A673 (cell line): ENCODE measurements at regions not wholly inside any gene's neighbourhood (a gene's known extent, or its start where the extent isn't known, plus 50 kb on each side); places are given as distances from the start of the nearest gene placed in this dataset.

ENCODE experiments used
- BruUV-seq: library from RNA; stranded (reverse); fragments of 400-500 nt; replicated peaks from 2 replicates; lab custom pipeline; 2021; lab: Mats Ljungman, UMichigan
- CTCF ChIA-PET: fragments of 300-600 bp; sonication (Branson Sonifier 250); formaldehyde crosslinking; loops from one replicate; lab custom pipeline; 2022; ENCODE audit warnings: antibody characterized with exemption; lab: Charles Lee
- POLR2A ChIA-PET: fragments of 300-600 bp; sonication (Branson Sonifier 250); formaldehyde crosslinking; loops from one replicate; lab custom pipeline; 2022; ENCODE audit warnings: antibody characterized with exemption; ENCODE audit not compliant: low non-redundant PET; lab: Charles Lee
- DNase-seq: peaks from one replicate; pipeline ENCODE4 v3.0.0-alpha.2; 2015; ENCODE audit warnings: low spot score
- H3K27ac ChIP-seq: fragments of 200-600 bp; sonication (generic); 2 replicates; pipeline ENCODE4 v1.5.1; 2016; ENCODE audit warnings: mixed run types, low read depth, mild to moderate bottlenecking, mixed read lengths, antibody characterized with exemption, low read length; ENCODE audit not compliant: poor library complexity, severe bottlenecking
- H3K27me3 ChIP-seq: fragments of 200-600 bp; sonication (generic); replicated peaks from 2 replicates; pipeline ENCODE4 v1.6.1; 2017; ENCODE audit warnings: mixed run types, low read depth, mild to moderate bottlenecking, mixed read lengths, antibody characterized with exemption, low read length; ENCODE audit not compliant: insufficient read depth, poor library complexity
- H3K36me3 ChIP-seq: fragments of 200-600 bp; sonication (generic); 2 replicates; pipeline ENCODE4 v1.6.1; 2016; ENCODE audit warnings: mixed run types, mild to moderate bottlenecking, mixed read lengths, antibody characterized with exemption, low read length; ENCODE audit not compliant: insufficient read depth, poor library complexity, severe bottlenecking
- H3K4me1 ChIP-seq: fragments of 200-600 bp; sonication (generic); 2 replicates; pipeline ENCODE4 v1.6.1; 2017; ENCODE audit warnings: mixed run types, mild to moderate bottlenecking, mixed read lengths, antibody characterized with exemption, low read length; ENCODE audit not compliant: insufficient read depth, poor library complexity, severe bottlenecking
- H3K4me3 ChIP-seq: fragments of 200-600 bp; sonication (generic); 2 replicates; pipeline ENCODE4 v1.5.1; 2016; ENCODE audit warnings: low read depth, mixed run types, mild to moderate bottlenecking, mixed read lengths, low read length; ENCODE audit not compliant: poor library complexity, severe bottlenecking
- H3K9me3 ChIP-seq: fragments of 200-600 bp; sonication (generic); 2 replicates; pipeline ENCODE4 v1.6.1; 2016; ENCODE audit warnings: mixed run types, low read depth, mild to moderate bottlenecking, mixed read lengths, antibody characterized with exemption, low read length; ENCODE audit not compliant: poor library complexity, severe bottlenecking
- CTCF ChIP-seq: fragments of 300-800, 200-600 bp; sonication (generic); conservative IDR thresholded peaks from 2 replicates; pipeline ENCODE4 v1.5.1; 2017; ENCODE audit warnings: low read depth, mild to moderate bottlenecking, antibody characterized with exemption, low read length, moderate library complexity, mixed read lengths
- EZH2 ChIP-seq: fragments of 200-600 bp; sonication (generic); IDR thresholded peaks from 2 replicates; pipeline ENCODE4 v1.6.1; 2017; ENCODE audit warnings: borderline replicate concordance, low read depth, mild to moderate bottlenecking, mixed read lengths, antibody characterized with exemption, low read length; ENCODE audit not compliant: poor library complexity, severe bottlenecking
- intact Hi-C: fragments of 100-400 bp; cut with micrococcal nuclease; formaldehyde crosslinking; loops from one replicate; pipeline ENCODE4 v1.10.0; 2022; ENCODE audit not compliant: unreplicated experiment

- Histone ChIP-seq H3K4me1 (no peaks in the 10 kb centered on the region), H3K4me3 (no peak overlapping the region), H3K36me3 (no peaks in the 10 kb centered on the region), H3K9me3 (no peaks in the 10 kb centered on the region), H3K27me3 (no peaks in the 10 kb centered on the region), H3K27ac (no peak overlapping the region)
- ChIA-PET POLR2A (no interaction called here), CTCF (no interaction called here)
- intact Hi-C loops = no loop called here
- no peak for DNase-seq
- TF ChIP-seq EZH2 (no peak), CTCF (no peak)
- BruUV-seq = no TSS peak
Observed at GRCh38 chr10:4028027-4028471, 243.0 kb upstream of the KLF6 start.

- BruUV-seq = no TSS peak
Observed at GRCh38 chr10:4025339-4025738, 240.3 kb upstream of the KLF6 start.

GRCh38 chr10:4024516-4025245, 239.7 kb upstream of the KLF6 start:
- CTCF ChIA-PET = no interaction called here

More at GRCh38 chr10:4025339-4025738, 240.3 kb upstream of the KLF6 start:
- ChIA-PET CTCF (no interaction called here), POLR2A (no interaction called here)
- no peak for DNase-seq
- Histone ChIP-seq H3K36me3 (no peaks in the 10 kb centered on the region), H3K4me3 (no peak overlapping the region), H3K4me1 (no peaks in the 10 kb centered on the region), H3K27me3 (no peaks in the 10 kb centered on the region), H3K9me3 (no peaks in the 10 kb centered on the region), H3K27ac (no peak overlapping the region)
- no peak for TF ChIP-seq EZH2
- no peak for TF ChIP-seq CTCF
- intact Hi-C loops = no loop called here

More at GRCh38 chr10:4024516-4025245, 239.7 kb upstream of the KLF6 start:
- TF ChIP-seq EZH2 (no peak), CTCF (no peak)
- POLR2A ChIA-PET = no interaction called here
- Histone ChIP-seq H3K9me3 (no peaks in the 10 kb centered on the region), H3K36me3 (no peaks in the 10 kb centered on the region), H3K27ac (no peak overlapping the region), H3K4me3 (no peak overlapping the region), H3K4me1 (no peaks in the 10 kb centered on the region), H3K27me3 (no peaks in the 10 kb centered on the region)
- DNase-seq = no peak
- BruUV-seq = no TSS peak
- intact Hi-C loops = no loop called here
